ENCODE measurements at regions not wholly inside any gene's neighbourhood (a gene's known extent, or its start where the extent isn't known, plus 50 kb on each side); places are given as distances from the start of the nearest gene placed in this dataset.
"Not testable (repeated sequence)": the region's sequence is repeated elsewhere in the genome, so short reads cannot be mapped to it uniquely, and the experiment has no call there.

DNA sequence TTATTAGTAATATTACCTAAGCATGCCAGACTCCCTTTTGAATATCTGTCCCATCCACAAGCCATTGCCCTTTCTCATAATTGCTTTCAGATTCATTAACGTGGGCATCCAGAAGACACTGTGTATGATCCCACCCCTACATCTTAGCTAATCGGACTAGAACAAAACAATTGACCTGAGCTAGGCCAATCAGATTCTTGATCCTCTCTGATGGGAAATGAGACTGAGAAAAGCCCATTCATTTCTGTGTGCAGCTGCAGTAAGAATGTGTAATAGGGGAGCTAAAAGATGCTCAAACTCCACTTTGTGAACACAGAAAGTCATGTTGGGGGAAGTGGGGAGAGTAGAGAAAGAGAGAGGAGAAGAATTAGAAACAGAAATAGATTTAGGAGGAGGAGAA is 281.7 kb upstream of the G2E3 start:
- no peak overlapping the region for H3K9ac ChIP-seq (ENCODE audit: low read length)
- H3F3A ChIP-seq (ENCODE audit: insufficient read depth, low read length) = no peaks in the 10 kb centered on the region
- H3K27me3 ChIP-seq (replicated peaks; ENCODE audit: insufficient read depth, low read length) = no peaks in the 10 kb centered on the region
- no peak overlapping the region for H3K4me3 ChIP-seq (ENCODE audit: low read length)
- DNase-seq = no peak
- no peak overlapping the region for H3K27ac ChIP-seq (ENCODE audit: low read length)
- H3K9me2 ChIP-seq (replicated peaks; ENCODE audit: insufficient read depth, low read length) = no peaks in the 10 kb centered on the region
- no peak overlapping the region for H3K4me2 ChIP-seq (ENCODE audit: low read depth, low read length)
- no peaks in the 10 kb centered on the region for H3K36me3 ChIP-seq (replicated peaks; ENCODE audit: insufficient read depth, low read length)
- H3K9me3 ChIP-seq (replicated peaks; ENCODE audit: insufficient read depth, low read length) = no peaks in the 10 kb centered on the region
- no peak overlapping the region for H2AFZ ChIP-seq (ENCODE audit: low read length)
- no peaks in the 10 kb centered on the region for H3K4me1 ChIP-seq (ENCODE audit: low read length)
- H3K79me2 ChIP-seq (ENCODE audit: low read length) = no peaks in the 10 kb centered on the region
- H4K20me1 ChIP-seq (ENCODE audit: insufficient read depth, low read length) = no peaks in the 10 kb centered on the region
- TF ChIP-seq EZH2phosphoT487 (IDR thresholded peaks at IDR 0.05; ENCODE audit: low read length) (no peak), CTCF (IDR thresholded peaks at IDR 0.05; ENCODE audit: low read length) (no peak), EZH2 (optimal IDR thresholded peaks at IDR 0.05; ENCODE audit: low read depth, low read length) (no peak)

- H3K27me3 ChIP-seq (replicated peaks; ENCODE audit: insufficient read depth, low read length); H3K4me1 ChIP-seq (ENCODE audit: low read length); H3K36me3 ChIP-seq (replicated peaks; ENCODE audit: insufficient read depth, low read length); H3K9me2 ChIP-seq (replicated peaks; ENCODE audit: insufficient read depth, low read length); H4K20me1 ChIP-seq (ENCODE audit: insufficient read depth, low read length); H3K9ac ChIP-seq (ENCODE audit: low read length); H3F3A ChIP-seq (ENCODE audit: insufficient read depth, low read length); H3K79me2 ChIP-seq (ENCODE audit: low read length); H3K4me3 ChIP-seq (ENCODE audit: low read length); H2AFZ ChIP-seq (ENCODE audit: low read length); H3K4me2 ChIP-seq (ENCODE audit: low read depth, low read length); H3K27ac ChIP-seq (ENCODE audit: low read length); H3K9me3 ChIP-seq (replicated peaks; ENCODE audit: insufficient read depth, low read length); DNase-seq: not testable (repeated sequence)
Observed at GRCh38 chr14:30278856-30279255, 280.1 kb upstream of the G2E3 start.

DNA sequence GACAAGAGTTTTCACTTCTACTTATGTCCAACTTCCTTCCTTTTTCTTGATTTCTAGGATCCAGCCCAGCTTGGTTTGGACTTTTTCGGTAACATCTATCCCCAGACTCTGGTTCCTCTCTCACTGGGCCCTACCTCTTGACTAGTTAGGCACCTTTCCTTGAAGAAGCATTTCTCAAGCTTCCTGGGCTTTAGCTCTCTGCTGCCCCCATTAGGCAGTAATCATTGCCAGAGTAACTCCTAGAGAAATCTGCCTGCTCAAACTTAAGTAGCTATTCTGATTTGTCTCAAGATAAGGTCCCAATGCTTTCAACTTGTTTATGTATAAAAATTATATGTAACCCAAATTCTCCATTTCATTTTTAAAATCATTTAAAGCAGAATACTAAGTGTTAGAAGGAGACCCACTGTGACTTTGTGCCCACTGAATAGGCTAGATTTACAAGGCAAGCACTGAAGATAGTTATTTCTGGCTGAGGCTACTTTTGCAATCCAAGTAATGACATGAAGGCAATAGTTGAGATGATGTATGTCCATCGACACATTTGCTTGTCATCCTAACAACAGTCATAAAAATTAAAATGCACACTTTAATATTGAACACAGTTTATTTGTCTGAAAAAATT is 275.0 kb upstream of the G2E3 start:
- no peak overlapping the region for H3K27ac ChIP-seq (ENCODE audit: low read length)
- H3F3A ChIP-seq (ENCODE audit: insufficient read depth, low read length) = no peaks in the 10 kb centered on the region
- H3K9ac ChIP-seq (ENCODE audit: low read length) = no peak overlapping the region
- TF ChIP-seq EZH2 (optimal IDR thresholded peaks at IDR 0.05; ENCODE audit: low read depth, low read length) = no peak
- TF ChIP-seq CTCF (IDR thresholded peaks at IDR 0.05; ENCODE audit: low read length) = peak; percentile 54
- peak; percentile 19 for DNase-seq
- H3K9me2 ChIP-seq (replicated peaks; ENCODE audit: insufficient read depth, low read length) = no peaks in the 10 kb centered on the region
- H3K4me2 ChIP-seq (ENCODE audit: low read depth, low read length) = no peak overlapping the region
- H3K79me2 ChIP-seq (ENCODE audit: low read length) = no peaks in the 10 kb centered on the region
- H3K27me3 ChIP-seq (replicated peaks; ENCODE audit: insufficient read depth, low read length) = no peaks in the 10 kb centered on the region
- no peak overlapping the region for H2AFZ ChIP-seq (ENCODE audit: low read length)
- H4K20me1 ChIP-seq (ENCODE audit: insufficient read depth, low read length) = no peaks in the 10 kb centered on the region
- H3K4me1 ChIP-seq (ENCODE audit: low read length) = no peaks in the 10 kb centered on the region
- H3K36me3 ChIP-seq (replicated peaks; ENCODE audit: insufficient read depth, low read length) = no peaks in the 10 kb centered on the region
- no peak overlapping the region for H3K4me3 ChIP-seq (ENCODE audit: low read length)
- no peaks in the 10 kb centered on the region for H3K9me3 ChIP-seq (replicated peaks; ENCODE audit: insufficient read depth, low read length)

GRCh38 chr14:30284808-30285207 is 274.1 kb upstream of the G2E3 start:
- Histone ChIP-seq H3K9ac (ENCODE audit: low read length) (no peak overlapping the region), H3F3A (ENCODE audit: insufficient read depth, low read length) (no peaks in the 10 kb centered on the region), H3K4me3 (ENCODE audit: low read length) (no peak overlapping the region), H3K9me3 (replicated peaks; ENCODE audit: insufficient read depth, low read length) (no peaks in the 10 kb centered on the region), H3K4me2 (ENCODE audit: low read depth, low read length) (no peak overlapping the region), H3K9me2 (replicated peaks; ENCODE audit: insufficient read depth, low read length) (no peaks in the 10 kb centered on the region), H3K27ac (ENCODE audit: low read length) (no peak overlapping the region), H2AFZ (ENCODE audit: low read length) (no peak overlapping the region), H3K36me3 (replicated peaks; ENCODE audit: insufficient read depth, low read length) (no peaks in the 10 kb centered on the region), H4K20me1 (ENCODE audit: insufficient read depth, low read length) (no peaks in the 10 kb centered on the region), H3K4me1 (ENCODE audit: low read length) (no peaks in the 10 kb centered on the region), H3K79me2 (ENCODE audit: low read length) (no peaks in the 10 kb centered on the region), H3K27me3 (replicated peaks; ENCODE audit: insufficient read depth, low read length) (no peaks in the 10 kb centered on the region)
- DNase-seq = no peak
- TF ChIP-seq EZH2 (optimal IDR thresholded peaks at IDR 0.05; ENCODE audit: low read depth, low read length) (no peak), EZH2phosphoT487 (IDR thresholded peaks at IDR 0.05; ENCODE audit: low read length) (no peak), CTCF (IDR thresholded peaks at IDR 0.05; ENCODE audit: low read length) (no peak)
